ENCODE measurements at regions not wholly inside any gene's neighbourhood (a gene's known extent, or its start where the extent isn't known, plus 50 kb on each side); places are given as distances from the start of the nearest gene placed in this dataset.
A peak's percentile ranks its signal among the peaks of the same experiment; 100 is the strongest.
"Not testable (repeated sequence)": the region's sequence is repeated elsewhere in the genome, so short reads cannot be mapped to it uniquely, and the experiment has no call there.

DNA sequence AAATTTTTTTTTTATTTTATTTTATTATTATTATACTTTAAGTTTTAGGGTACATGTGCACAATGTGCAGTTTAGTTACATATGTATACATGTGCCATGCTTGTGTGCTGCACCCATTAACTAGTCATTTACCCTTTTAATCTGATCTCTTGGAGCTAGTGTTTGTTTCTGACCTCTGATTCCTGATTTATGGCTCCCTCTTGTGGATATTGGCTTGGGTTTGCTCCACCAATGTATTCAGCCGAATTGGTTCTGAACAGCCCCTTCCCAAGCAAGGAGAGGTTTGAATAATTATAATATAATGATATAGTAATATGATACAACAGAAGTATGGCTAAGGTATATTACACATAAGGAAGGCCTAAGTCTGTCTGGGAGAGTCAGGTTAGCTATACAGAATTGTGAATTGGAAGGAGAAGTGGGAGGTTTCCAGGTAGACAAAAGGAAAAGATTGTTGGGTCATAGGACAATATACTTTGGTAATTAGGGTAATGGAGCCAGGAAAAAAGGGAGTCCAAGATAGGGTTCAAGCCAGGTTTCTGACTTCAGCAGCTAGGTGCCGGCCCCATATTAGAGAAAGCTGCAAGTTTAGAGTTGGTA is 53.1 kb upstream of the HMCN1 start:
- DNase-seq: peak; percentile 34

DNA sequence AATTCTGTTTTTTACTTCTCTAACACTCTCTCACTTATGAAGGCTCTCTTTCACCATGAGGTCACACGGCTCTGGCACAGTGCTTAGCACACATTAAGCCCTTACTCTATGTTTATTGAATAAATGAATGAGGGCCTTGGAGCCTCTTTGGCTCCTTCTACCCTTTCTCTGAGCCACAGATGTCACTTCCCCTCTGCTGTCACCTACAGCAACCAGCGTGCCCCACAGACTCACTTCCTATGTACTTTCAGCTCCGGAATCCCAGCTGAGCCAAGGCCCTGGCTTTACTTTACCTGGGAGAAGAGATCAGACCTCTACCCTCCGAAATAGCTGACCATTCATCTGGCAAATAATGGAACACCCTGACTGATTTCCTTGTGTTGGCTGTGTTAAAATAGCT is 53.7 kb upstream of the HMCN1 start:
- DNase-seq: no peak

DNA sequence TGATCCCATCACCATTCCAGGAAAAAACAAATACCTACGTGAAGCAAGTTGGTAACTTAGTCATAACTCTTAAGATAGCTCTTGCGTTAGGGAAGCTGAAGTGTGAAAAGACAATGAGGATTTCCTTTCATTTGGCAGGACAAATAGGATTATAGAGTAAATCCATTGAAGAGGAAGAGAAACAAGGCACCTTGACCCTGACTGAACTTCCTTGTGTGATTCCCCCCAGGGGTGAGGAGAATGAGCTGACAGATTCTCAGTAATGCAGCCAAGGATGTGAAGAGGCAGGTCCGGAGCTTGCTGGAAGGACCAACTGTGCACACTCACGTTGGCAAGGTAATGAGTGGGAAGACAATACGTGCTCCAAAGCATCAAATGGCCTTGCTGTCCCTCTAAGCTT is 55.0 kb upstream of the HMCN1 start:
- DNase-seq: no peak

DNA sequence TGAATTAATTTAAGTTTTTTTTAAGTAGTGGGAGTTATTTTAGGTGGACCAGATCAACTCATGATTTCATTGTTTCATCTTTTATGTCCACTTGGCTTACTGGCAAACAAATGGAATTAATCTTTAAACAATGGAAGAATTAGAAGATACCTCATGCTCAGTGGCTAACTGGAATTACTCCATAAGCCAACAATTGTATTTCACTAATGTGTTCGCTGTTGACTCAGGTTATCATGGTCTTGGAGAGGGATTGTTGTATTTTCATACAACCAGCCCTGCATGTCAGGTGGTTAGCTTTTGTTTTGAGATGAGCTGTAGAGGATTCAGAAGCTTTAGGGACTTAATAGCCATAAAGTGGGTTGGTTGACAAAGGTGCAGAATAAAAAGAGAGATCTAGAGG is 57.2 kb upstream of the HMCN1 start:
- DNase-seq: no peak

DNA sequence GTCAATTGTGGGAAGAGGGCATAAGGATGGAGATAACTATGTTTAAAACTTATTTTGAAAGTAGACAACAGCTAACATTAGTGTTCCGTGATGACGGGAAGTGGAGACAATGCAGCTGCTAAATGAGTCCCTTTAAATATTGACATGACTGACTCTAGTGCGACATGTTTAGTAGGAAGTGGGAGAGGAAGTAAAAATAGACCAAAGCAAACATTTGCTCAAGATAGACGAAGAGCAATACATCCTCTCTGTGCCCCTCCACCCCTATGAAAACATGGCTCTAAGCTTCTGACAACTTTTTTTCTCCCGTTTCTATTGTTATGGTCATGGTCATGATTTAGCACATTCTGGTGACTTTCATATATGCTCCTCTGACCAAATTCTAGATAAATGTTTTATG is 60.0 kb upstream of the HMCN1 start:
- DNase-seq: no peak

DNA sequence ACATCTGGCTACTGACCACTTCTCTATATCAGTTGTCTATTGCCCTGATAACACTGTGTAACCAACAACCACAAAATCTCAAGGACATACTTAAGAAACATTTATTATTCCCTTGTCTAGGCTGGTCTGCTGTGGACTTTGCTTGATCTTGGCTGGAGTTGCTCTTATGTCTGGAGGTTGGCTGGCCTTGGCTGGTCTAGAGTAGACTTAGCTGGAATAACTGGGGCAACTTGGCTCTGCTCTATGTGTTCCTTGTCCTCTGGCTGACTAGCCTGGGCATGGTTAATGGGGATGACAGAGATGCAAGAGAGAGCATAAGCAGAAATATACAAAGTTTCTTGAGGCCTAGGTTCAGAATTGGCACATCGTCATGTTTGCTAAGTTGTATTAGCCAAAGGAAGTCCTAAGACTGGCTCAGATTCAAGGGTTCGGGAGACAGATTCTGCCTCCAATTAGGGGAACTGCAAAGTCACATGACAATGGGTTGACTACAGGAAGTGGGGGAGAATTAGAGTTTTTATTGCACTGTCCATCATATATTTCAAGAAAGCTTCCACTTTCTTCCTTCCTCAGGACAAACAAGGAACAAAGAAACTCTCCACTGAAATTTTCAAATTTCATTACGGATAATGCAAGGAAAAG is 61.4 kb upstream of the HMCN1 start:
- no peak for DNase-seq

GRCh38 chr1:185670187-185670627 is 64.0 kb upstream of the HMCN1 start:
- DNase-seq: peak; percentile 42

- no peak for DNase-seq
Measured at GRCh38 chr1:185668013-185668412, 66.2 kb upstream of the HMCN1 start.

GRCh38 chr1:185666582-185666981 is 67.6 kb upstream of the HMCN1 start:
- no peak for DNase-seq

GRCh38 chr1:185663771-185664296 is 70.4 kb upstream of the HMCN1 start:
- no peak for DNase-seq

- DNase-seq: no peak
Measured at GRCh38 chr1:185663332-185663731, 70.9 kb upstream of the HMCN1 start.

GRCh38 chr1:185661971-185662370 is 72.2 kb upstream of the HMCN1 start:
- no peak for DNase-seq

- no peak for DNase-seq
Measured at GRCh38 chr1:185656663-185657062, 77.5 kb upstream of the HMCN1 start.

DNA sequence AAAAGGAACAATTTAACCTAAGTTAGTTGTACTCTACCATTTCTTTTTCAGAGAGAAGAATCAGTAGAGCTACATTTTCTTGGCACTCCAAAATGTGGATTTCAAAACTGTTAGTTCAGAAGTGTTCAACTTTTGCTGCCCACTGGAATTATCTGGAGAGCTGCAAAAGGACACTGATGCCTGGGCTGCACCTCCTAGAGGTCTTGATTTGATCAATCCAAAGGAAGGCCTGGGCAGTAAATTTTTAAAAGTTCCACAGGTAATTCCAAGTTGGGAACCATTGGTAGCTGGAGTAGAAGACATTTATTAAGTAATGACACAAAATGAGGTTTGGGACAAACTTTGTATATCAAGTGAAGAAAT is 79.3 kb upstream of the HMCN1 start:
- no peak for DNase-seq

GRCh38 chr1:185654199-185654951 is 79.8 kb upstream of the HMCN1 start:
- no peak for DNase-seq

DNA sequence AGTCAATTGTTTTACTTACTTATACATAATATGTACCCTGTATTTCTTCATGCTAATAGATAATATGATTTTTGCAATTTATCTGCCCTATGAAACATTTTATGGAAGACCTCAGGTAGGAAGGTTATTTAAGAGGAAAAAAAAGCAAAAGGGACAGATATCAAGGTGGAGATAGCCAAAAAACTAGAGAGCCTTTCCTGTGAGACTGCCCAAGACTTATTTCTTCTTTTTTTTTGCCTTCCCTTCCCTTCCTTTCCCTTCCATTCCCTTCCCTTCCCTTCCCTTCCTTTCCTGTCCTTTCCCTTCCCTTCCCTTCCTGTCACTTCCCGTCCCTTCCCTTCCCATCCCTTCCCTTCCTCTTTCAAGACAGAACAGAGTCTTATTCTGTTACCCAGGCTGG is 80.6 kb upstream of the HMCN1 start:
- DNase-seq: no peak

DNA sequence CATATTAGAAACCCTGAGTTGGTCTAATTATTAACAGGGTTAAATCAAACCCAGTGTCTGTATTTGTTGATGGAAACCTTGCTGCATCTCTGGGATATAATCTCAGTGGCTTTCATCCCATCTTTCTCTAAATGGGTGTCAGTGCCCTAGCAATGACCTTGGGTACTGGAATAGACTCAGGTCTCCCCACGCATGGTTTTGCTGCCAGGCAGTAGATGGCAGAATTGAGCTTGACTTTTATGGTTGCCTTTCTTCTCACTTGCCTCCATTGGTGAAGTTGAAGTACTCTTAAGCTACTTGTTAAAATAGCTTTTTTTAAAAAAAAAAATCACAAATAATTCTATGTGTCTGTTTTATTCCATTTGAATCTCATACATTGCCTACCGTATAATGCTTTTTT is 81.8 kb upstream of the HMCN1 start:
- no peak for DNase-seq

DNA sequence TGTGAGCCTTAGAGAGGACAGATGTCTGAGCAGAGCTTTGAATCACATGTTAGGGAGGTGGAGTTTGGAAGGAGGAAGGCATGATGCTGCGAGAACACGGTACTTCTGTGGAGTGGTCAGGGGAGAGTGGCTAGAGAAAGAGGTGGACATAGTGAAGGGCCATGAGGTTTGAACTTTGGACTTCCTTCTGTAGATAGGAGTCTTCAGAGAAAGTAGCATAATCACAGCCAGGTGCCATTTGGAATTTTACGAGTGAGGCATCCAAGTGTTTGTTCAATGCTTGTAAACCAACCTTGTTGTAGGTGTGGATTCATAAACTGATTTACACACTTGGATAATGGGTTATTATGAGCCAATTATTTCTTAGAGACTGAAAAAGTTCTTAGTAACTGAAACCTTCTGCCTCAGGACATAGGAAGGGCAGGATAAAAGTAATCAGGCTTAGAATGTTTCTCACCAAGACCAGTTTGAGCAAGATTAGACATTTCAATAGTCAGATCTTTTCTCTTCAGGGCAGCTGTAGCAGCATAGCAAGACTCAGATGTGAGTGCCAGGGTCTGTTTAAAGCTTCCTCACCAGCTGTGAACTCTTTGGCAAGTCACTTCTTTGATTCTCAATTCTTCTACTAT is 83.5 kb upstream of the HMCN1 start:
- no peak for DNase-seq

GRCh38 chr1:185648858-185649589 is 85.2 kb upstream of the HMCN1 start:
- DNase-seq: no peak

- not testable (repeated sequence) for DNase-seq
Measured at GRCh38 chr1:185647597-185648267, 86.5 kb upstream of the HMCN1 start.

GRCh38 chr1:185646202-185646683 is 87.9 kb upstream of the HMCN1 start:
- DNase-seq: peak; percentile 73

GRCh38 chr1:185645686-185646085 is 88.5 kb upstream of the HMCN1 start:
- no peak for DNase-seq
